K562 (cell line): ENCODE measurements at regions not wholly inside any gene's neighbourhood (a gene's known extent, or its start where the extent isn't known, plus 50 kb on each side); places are given as distances from the start of the nearest gene placed in this dataset.
"Not testable (repeated sequence)": the region's sequence is repeated elsewhere in the genome, so short reads cannot be mapped to it uniquely, and the experiment has no call there.

Experiments used
- ATAC-seq: fragments of 200-7000 bp; cut with Tn5 transposase; 3 replicates; pipeline ENCODE4 v1.9.1; 2020; ENCODE audit warnings: moderate library complexity
- BruUV-seq: library from RNA; stranded (reverse); fragments of 400-500 nt; replicated peaks from 2 replicates; lab custom pipeline; 2021; lab: Mats Ljungman, UMichigan
- CTCF ChIA-PET: fragments of 300-600 bp; formaldehyde crosslinking; extraction: SDS; loops from one replicate; lab custom pipeline; 2021; ENCODE audit warnings: low intra/inter-chr PET ratio; lab: Yijun Ruan, JAX
- POLR2A ChIA-PET: fragments of 300-600, 350-650 bp; sonication (Branson Sonifier 250); formaldehyde crosslinking; extraction: SDS; loops from one replicate; lab custom pipeline; 2021; ENCODE audit warnings: antibody characterized with exemption, inconsistent platforms; lab: Yijun Ruan, JAX
- DNase-seq, 4 experiments: peaks; one replicate each; pipeline versions ENCODE4 v3.0.0 to v3.0.0-alpha.2; 2011 to 2018; ENCODE audit warnings: low spot score in 3 of 4, mixed read lengths in 3 of 4; ENCODE audit errors: extremely low read depth in 1 of 4
- FAIRE-seq: peaks from 2 replicates; lab custom pipeline; 2011; peaks lifted over from hg19 to GRCh38; lab: Jason Lieb, UNC
- H2AFZ ChIP-seq: 2 replicates; pipeline ENCODE4 v1.6.0; 2011; ENCODE audit warnings: low read depth, low read length, control low read depth, inconsistent platforms
- H3K27ac ChIP-seq: fragments of 200-600 bp; 3 replicates; pipeline ENCODE4 v1.8.0; 2011; ENCODE audit warnings: low read depth, mild to moderate bottlenecking, control low read depth, inconsistent platforms, low read length, moderate library complexity, mixed read lengths; ENCODE audit errors: extremely low read depth
- H3K27me3 ChIP-seq, 2 experiments: fragments of 300-600 bp in 1 of 2; 2 replicates in 1 of 2; 3 replicates in 1 of 2; pipeline versions ENCODE4 v1.6.0 to v1.8.0; 2011; ENCODE audit warnings: inconsistent platforms in 2 of 2, low read length in 2 of 2, mild to moderate bottlenecking in 1 of 2, mixed read lengths in 1 of 2, moderate library complexity in 1 of 2; ENCODE audit not compliant: control insufficient read depth in 2 of 2, insufficient read depth in 2 of 2
- H3K36me3 ChIP-seq: fragments of 300-600 bp; 3 replicates; pipeline ENCODE4 v1.8.0; 2011; ENCODE audit warnings: mild to moderate bottlenecking, low read length, inconsistent platforms; ENCODE audit not compliant: control insufficient read depth, insufficient read depth
- H3K4me1 ChIP-seq, 2 experiments: fragments of 200-600 bp in 1 of 2; replicated peaks in 1 of 2; 2 replicates in 1 of 2; 3 replicates in 1 of 2; pipeline versions ENCODE4 v1.5.1 to v1.8.0; 2011; ENCODE audit warnings: inconsistent platforms in 2 of 2, low read length in 2 of 2, mild to moderate bottlenecking in 1 of 2, mixed read lengths in 1 of 2, moderate library complexity in 1 of 2; ENCODE audit not compliant: control insufficient read depth in 2 of 2, insufficient read depth in 2 of 2
- H3K4me2 ChIP-seq: 2 replicates; pipeline ENCODE4 v1.6.1; 2011; ENCODE audit warnings: low read length, control low read depth, inconsistent platforms, mixed read lengths; ENCODE audit not compliant: insufficient read depth
- H3K4me3 ChIP-seq: fragments of 200-600 bp; sonication (generic), shearing (Covaris generic); 2 replicates; pipeline ENCODE4 v1.5.1; 2016; ENCODE audit warnings: control low read depth, inconsistent platforms
- H3K79me2 ChIP-seq: fragments of 200-600 bp; 3 replicates; pipeline ENCODE4 v1.8.0; 2011; ENCODE audit warnings: low read length, inconsistent platforms; ENCODE audit not compliant: control insufficient read depth, insufficient read depth
- H3K9ac ChIP-seq, 2 experiments: 2 replicates each; pipeline versions ENCODE4 v1.6.0 to v1.6.1; 2011; ENCODE audit warnings: low read depth in 2 of 2, low read length in 2 of 2, control low read depth in 1 of 2, inconsistent platforms in 1 of 2, mild to moderate bottlenecking in 1 of 2, mixed read lengths in 1 of 2; ENCODE audit not compliant: insufficient read depth in 1 of 2
- H3K9me1 ChIP-seq: one replicate; pipeline ENCODE4 v1.6.0; 2011; ENCODE audit warnings: inconsistent platforms, mild to moderate bottlenecking, low read length, moderate library complexity; ENCODE audit not compliant: control insufficient read depth, insufficient read depth
- H3K9me3 ChIP-seq: replicated peaks from 2 replicates; pipeline ENCODE4 v1.5.1; 2011; ENCODE audit warnings: low read depth, low read length, inconsistent platforms; ENCODE audit not compliant: control insufficient read depth, insufficient read depth
- H4K20me1 ChIP-seq: replicated peaks from 2 replicates; pipeline ENCODE4 v1.6.1; 2011; ENCODE audit warnings: low read length, inconsistent platforms, mixed read lengths; ENCODE audit not compliant: control insufficient read depth, insufficient read depth
- ASH1L ChIP-seq: fragments of 450-650 bp; IDR thresholded peaks from 2 replicates; pipeline ENCODE4 v1.6.1; 2018; ENCODE audit warnings: borderline replicate concordance, mild to moderate bottlenecking, low read depth; ENCODE audit not compliant: partially characterized antibody
- DLX4 ChIP-seq: fragments of 250-450 bp; sonication (Bioruptor Pico); IDR thresholded peaks from 2 replicates; pipeline ENCODE4 v1.6.1; 2021; ENCODE audit warnings: mild to moderate bottlenecking
- ELK3 ChIP-seq: fragments of 450-650 bp; formaldehyde crosslinking; IDR thresholded peaks from 2 replicates; pipeline ENCODE4 v1.4.0; 2020; ENCODE audit warnings: mild to moderate bottlenecking
- EZH2 ChIP-seq: IDR thresholded peaks from 2 replicates; pipeline ENCODE4 v1.6.1; 2012; ENCODE audit warnings: low read depth, mild to moderate bottlenecking, inconsistent platforms, low read length, borderline replicate concordance
- IRF2 ChIP-seq: sonication (generic); formaldehyde crosslinking; IDR thresholded peaks from 2 replicates; pipeline ENCODE4 v1.8.1; 2022; ENCODE audit warnings: mild to moderate bottlenecking, missing genetic modification reagents
- PTRF ChIP-seq: fragments of 450-650 bp; IDR thresholded peaks from 2 replicates; pipeline ENCODE4 v1.6.1; 2016; ENCODE audit warnings: mild to moderate bottlenecking, missing genetic modification characterization, missing compliant biosample characterization
- ZNF3 ChIP-seq: fragments of 250-450 bp; sonication (Bioruptor Pico); IDR thresholded peaks from 2 replicates; pipeline ENCODE4 v1.5.0; 2021; ENCODE audit warnings: mild to moderate bottlenecking, moderate library complexity
- WGBS: fragments of 100-300 bp; shearing (Covaris generic); methylation state at CpG from one replicate; pipeline ENCODE4 v1.1.6; 2016; ENCODE audit warnings: low coverage, mixed read lengths; ENCODE audit not compliant: insufficient coverage; ENCODE audit errors: missing lambda C conversion rate; 5-methylcytosine and 5-hydroxymethylcytosine counted together
- in situ Hi-C: fragments of 300-500 bp; cut with MboI; formaldehyde crosslinking; loops from 4 replicates; pipeline ENCODE4 v1.15.0; 2018; ENCODE audit warnings: inconsistent platforms, mixed read lengths
- intact Hi-C: fragments of 100-400 bp; cut with micrococcal nuclease; formaldehyde crosslinking; loops from 2 replicates; pipeline ENCODE4 v1.14.2; 2022

- DNase-seq (no peak), ATAC-seq (no peak), FAIRE-seq (no peak)
- BruUV-seq: no TSS peak
- H3K27ac ChIP-seq: no peak overlapping the region
- H3K27me3 ChIP-seq: no peaks in the 10 kb centered on the region
- H4K20me1 ChIP-seq: no peaks in the 10 kb centered on the region
- in situ Hi-C loops (no loop called here), intact Hi-C loops (no loop called here)
- POLR2A ChIA-PET: no interaction called here
- CTCF ChIA-PET: no interaction called here
- H3K4me1 ChIP-seq: no peaks in the 10 kb centered on the region
- WGBS: 0% methylated on average over 2 of the region's 2 CpGs
- no peak for TF ChIP-seq ASH1L
- TF ChIP-seq IRF2 (CRISPR knock-in tag): no peak
- TF ChIP-seq DLX4 (CRISPR knock-in tag): no peak
- TF ChIP-seq PTRF (tag): no peak
- TF ChIP-seq EZH2: no peak
- TF ChIP-seq ZNF3 (CRISPR knock-in tag): no peak
- no peak for TF ChIP-seq ELK3 (CRISPR knock-in tag)
- no peak overlapping the region for H3K9ac ChIP-seq
- H3K36me3 ChIP-seq: no peaks in the 10 kb centered on the region
- no peak overlapping the region for H3K4me2 ChIP-seq
- no peak overlapping the region for H3K4me3 ChIP-seq
- H3K9me3 ChIP-seq: no peaks in the 10 kb centered on the region
- no peak overlapping the region for H2AFZ ChIP-seq
- H3K79me2 ChIP-seq: no peaks in the 10 kb centered on the region
- no peaks in the 10 kb centered on the region for H3K9me1 ChIP-seq
Measured at GRCh38 chr9:111094433-111094924, 56.2 kb upstream of the LPAR1 start.

GRCh38 chr9:111092167-111092566, 53.9 kb upstream of the LPAR1 start:
- H3K9ac ChIP-seq, H3K36me3 ChIP-seq, CTCF ChIA-PET, BruUV-seq, H3K4me1 ChIP-seq, in situ Hi-C loops, H3K27ac ChIP-seq, H3K9me1 ChIP-seq, H3K4me3 ChIP-seq, H3K27me3 ChIP-seq, H4K20me1 ChIP-seq, ATAC-seq, POLR2A ChIA-PET, H3K4me2 ChIP-seq, H3K79me2 ChIP-seq, FAIRE-seq, DNase-seq, H3K9me3 ChIP-seq, H2AFZ ChIP-seq, intact Hi-C loops: not testable (repeated sequence)
- WGBS: 8% methylated on average over 1 of the region's 1 CpG
